Stimulated activated CD4-positive, alpha-beta T cell treated with anti-CD3 and anti-CD28 coated beads, TNF-alpha, amount 100 ng/mL, for 1 hour (primary cell): ENCODE measurements at regions not wholly inside any gene's neighbourhood (a gene's known extent, or its start where the extent isn't known, plus 50 kb on each side); places are given as distances from the start of the nearest gene placed in this dataset.

Experiments used
- DNase-seq, 3 donors: peaks; one replicate each; pipeline ENCODE4 v3.0.0-alpha.2; 2020; ENCODE audit warnings: low read depth in 3 of 3, low spot score in 1 of 3

DNA sequence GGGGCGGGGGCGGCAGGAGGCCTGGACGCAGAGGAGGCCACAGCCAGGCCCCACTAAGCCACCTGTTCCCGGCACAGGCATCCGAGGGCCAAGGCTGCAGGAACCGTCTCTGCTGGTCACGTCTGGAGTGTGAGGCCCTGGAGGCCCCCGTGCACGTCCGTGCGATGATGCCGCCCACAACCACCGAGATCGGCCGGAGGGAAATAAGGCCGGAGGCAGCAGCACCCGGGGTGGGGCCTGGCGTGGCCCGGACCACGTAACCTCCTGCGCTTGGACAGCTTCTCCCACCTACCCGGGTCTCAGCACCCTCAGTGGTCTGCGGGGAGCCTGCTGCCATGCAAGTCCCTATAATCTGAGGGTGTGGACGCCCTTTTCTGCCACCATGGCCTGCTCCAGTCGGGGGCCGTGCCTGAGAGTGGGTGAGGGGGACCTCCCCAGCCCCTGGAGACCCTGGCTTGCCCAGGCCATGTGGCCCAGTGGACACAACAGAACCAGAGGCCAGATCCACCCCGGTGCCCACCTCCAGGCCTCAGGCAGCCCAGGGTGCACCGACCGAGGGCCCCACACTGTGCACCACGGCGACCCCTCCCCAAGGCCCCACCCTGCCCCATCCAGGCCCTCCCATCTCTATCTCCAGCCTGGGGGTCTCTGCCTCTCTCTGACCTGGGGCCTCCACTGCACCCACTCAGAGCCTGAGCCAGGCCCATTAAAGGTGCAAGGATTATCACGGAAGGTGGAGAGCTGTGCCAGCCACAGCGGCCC lies 83.1 kb downstream of the PDGFA start:
- DNase-seq, result no peak

DNA sequence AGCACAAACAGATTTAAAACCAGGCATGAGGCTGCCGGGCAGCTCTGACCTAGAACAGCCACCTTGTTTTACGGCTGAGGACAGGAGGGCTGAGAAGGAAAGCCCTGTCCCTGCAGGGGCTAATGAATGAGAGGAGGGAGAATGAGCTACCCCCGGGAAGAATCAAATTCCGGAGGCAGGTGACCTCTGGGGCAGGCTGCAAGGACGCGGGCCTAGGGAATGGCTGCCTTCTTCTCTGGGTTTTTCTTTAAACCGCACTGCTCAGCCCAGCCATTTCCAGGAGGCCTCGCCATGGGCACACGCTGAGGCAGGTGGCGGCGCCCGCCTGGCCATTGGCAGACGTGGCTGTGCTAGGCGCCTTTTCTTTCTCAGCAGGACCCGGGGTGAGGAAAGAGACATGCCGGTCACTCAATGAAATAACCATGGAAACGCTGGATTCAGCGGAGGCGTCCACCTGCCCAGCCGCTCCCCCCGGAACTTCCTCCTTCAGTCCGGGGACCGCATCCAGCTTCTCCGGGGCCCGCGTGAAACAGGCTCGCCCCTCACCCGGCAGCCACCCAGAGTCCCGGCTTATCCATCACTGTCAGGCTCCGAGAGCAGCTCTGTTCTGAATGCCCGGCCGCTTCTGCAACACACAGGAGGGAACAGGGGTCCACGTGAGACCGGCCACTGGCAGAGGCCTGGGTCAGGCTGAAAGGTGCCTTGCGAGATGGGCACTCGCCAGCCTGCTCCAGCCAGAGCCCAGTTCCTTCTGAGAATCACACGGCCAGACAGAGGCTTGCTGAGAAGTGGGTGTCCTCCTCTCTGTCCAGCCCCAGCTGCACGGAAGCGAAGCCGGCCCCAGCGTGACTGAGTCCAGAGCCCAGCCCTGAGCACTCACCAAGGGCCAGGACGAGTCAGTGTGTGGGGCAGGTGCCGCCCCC lies 82.1 kb downstream of the PDGFA start:
- no peak for DNase-seq

DNA sequence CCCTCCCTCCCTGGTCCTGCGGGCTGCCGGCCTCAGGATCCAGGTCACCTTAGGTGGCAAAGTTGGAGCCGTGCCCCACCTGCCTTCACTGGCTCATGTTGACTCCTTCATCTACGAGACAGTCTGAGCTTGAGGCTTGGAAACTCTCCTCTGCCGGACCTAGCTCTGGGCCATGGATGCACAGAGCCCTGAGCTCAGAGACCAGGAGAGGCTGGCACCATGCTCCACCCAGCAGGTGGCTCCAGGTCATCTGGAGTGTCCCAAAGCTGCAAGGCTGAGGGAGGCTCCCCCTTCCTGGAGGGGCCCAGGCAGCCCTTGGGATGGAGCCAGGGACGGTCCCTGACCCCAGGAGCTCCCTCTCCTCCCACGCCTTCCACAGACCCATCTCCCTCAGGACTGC lies 81.3 kb downstream of the PDGFA start:
- no peak for DNase-seq

DNA sequence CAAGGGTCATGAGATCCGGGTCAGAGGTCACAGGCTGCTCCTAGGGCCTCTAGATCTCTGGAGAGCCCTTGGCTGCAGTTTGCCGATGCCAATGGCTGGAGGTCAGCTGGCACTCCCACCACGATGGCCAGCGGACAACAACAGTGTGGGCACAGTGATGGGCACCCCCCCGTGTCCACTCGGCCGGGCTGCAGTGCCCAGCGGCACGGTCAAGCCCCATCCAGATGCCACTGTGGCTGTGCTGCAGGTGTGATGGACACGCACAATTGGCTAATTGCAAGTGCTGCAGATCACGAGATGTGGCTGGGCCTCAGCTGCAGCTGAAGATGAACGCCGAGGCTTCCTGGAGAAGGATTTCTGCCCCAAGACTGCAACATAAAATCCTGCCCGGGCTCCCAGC lies 80.7 kb downstream of the PDGFA start:
- no peak for DNase-seq

DNA sequence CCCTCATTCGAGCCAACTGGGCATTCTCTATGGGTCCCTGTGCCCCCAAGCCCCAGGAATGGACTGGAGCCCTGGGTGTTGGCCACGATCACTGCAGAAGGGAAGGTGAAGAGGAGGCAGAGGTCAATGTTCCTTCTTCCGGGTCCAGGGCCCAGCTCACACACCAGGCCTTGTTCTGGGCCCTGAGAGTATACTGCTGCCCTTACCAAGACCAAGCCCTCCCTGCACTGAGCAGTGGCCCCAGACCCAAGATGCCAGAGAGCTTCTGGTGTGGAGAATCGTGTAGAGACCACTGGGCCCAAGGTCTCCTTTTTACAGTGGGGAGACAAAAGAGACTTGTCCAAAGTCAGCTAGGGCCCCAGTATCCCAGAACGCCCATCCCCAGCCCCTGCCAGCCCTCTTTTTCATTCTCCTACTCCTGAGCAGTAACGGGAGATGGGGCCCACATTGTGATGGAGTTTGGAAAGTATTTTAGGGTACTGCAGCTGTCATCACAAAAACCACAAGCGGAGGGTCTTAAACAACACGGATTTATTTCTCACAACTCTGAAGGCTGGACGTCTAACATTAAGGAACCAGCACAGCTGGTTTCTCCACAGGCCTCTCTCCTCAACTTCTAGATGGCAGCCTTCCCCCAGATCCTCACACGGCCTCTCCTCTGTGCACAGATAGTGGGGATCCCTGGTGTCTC lies 79.4 kb downstream of the PDGFA start:
- DNase-seq, result no peak

DNA sequence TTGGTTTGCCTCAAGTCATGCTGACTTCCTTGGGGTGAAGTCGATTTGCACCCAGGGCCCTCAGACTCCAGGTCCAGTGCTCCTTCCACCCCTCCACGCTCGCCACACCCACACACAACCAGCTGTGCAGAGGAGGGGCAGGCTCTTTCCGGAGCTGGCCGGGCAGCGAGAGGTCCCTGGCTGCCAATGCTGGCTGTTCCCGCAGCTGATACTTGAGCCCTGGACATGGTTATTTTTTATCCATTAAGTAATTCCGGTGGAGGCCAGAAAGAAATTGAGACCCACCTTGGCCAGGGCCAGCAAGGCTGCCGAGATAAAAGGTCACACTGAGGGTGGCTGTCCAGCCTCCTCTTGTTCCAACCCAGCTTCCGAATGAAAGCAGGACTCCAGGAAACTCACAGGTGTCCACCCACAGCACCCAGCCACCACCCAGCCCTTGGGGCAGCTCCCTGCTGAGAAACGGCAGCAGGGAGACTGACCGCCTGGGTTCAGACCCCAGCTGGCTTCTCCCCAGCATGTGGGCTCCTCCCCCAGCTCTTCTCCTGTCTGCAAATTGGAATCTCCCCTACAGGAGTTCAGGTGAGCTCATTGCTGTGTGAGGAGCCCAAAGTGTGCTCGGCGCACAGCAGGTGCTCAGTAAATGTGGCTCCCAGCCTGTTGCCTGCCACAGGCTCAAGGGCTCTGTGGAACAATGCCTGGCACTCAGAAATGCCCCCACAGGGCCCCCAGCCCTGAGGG lies 77.8 kb downstream of the PDGFA start:
- no peak for DNase-seq

DNA sequence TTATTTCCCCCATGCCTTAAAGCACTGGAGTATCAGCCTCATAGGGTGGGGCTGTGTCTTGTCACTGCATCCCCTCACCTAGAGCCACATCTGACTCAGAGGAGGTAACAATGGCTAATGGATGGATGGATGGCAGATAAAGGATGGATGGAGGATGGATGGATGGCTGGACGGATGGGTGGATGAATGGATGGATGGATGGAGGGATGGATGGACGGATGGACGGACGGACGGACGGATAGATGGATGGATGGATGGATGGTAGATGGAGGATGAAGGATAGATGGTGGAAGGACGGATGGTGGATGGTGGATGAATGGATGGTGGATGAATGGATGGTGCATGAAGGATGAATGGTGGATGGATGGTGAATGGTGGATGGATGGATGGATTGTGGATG lies 77.2 kb downstream of the PDGFA start:
- DNase-seq, result no peak

DNA sequence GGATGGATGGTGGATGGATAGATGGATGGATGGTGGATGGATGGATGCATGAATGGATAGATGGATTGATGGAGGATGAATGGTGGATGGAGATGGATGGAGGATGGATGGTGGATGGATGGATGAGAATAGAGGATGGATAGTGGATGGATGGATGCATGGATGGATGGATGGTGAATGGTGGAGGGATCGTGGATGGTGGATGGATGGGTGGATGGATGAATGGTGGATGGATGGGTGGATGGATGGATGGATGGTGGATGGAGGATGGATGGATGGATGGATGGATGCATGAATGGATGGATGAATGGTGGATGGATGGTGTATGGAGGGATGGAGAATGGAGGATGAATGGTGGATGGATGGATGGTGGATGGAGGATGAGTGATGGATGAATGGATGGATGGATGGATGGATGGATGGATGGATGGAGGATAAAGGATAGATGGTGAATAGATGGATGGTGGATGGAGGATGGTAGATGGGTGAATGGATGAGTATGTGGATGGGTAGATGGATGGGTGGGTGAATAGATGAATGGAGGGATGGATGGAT lies 76.3 kb downstream of the PDGFA start:
- DNase-seq, result no peak

DNA sequence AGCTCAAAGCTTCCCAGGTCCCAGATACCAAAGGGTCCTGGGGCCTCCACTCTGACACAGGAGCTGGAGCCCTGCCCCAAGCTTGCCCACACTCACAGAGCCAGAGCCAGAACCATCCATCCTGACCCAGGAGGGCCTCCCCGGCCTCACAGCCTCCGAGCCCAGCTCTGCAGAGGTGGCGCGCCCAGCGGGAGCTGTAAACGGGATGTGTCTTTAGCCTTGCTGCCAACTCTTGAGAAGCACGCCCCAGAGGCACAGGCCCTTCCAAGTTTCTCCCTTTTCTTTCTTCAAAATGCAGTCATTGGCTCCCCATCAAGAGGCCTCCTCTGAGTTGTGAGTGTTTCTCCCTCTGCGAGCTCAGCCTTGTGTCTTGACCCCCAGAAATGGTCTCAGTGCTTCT lies 75.0 kb downstream of the PDGFA start:
- no peak for DNase-seq

DNA sequence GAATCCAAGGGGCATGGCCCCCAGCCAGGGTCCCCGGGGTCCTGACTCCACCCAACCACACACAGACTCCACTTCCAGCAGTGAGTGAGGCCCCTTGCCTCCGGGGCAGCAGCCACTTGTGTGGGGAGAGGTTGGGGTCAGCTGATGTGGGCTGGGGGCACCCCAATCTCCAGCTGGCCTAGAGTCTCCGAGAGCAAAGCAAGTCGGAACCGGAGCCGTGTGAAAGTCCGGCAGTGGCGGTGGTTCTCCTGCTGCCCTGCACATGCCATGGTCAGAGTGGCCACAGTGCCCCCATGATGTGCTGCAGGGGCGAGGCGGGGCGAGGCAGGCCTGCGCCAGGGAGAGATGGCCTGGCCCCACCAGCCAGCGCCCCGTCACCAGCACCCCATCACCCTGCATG lies 74.6 kb downstream of the PDGFA start:
- DNase-seq, result no peak

DNA sequence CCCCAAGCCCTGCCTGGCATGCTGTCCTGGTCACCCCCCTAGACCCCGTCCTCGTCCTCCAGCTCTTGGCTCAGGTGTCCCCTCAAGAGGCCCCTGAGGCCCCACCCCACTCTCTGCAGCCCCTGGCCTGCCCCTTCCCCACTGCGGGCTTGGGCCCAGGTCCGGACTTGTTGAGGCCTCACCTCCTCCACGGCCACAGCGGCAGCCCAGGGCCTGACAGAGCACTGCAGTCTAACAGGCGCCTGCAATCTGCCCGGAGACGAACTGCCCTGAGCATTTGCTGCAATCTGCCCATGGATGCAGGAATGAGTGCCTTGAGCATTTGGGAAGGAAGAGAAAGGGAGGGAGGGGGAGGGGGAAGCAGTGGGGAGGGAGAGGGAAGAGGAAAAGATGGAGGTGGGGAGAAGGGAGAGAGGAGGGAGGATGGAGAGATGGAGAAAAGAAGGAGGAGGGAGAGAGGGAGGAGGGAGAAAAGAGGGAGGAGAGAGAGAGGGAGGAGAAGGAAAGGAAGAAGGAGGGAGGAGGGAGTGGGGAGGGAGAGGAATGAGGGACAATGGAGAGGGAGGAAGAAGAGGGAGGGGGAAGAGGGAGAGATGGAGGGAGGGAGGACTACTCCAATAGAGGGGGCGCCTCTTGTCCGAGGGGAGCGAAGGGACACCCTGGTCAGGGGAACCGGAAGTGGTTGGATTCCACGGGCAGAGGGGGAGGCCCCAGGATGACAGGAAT lies 73.9 kb downstream of the PDGFA start:
- DNase-seq, result no peak

DNA sequence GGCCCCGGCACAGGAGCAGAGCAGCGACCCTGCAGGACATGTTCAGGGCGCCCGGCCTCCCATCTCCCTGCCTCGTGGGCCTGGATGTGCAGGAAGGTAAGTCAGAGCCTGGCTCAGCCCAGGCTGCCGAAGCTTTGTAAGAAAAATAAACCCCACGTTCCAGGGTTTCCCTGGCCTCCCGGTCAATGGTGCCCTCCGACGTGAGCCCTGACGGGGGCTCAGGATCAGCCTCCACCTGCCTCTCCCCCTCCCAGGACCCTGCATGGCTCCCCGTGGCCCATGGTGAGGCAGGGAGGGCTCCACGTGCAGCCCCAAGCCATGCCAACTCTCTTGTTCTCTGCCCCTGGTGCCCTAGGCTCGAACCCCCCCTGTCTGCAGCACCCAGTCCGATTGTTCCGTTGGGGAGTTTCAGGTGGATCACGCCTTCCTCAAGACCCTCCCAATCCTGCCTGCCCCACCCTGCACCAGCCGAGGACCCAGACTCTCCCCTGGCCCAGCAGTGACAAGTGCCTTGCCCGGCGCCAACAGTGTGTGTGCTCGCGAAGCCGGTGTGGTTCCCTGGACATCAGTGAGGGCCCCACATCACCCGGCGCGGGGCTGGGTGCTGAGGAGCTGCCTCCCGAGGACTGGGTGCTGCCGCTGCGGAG lies 73.2 kb downstream of the PDGFA start:
- DNase-seq, result no peak
